ENCODE measurements at regions not wholly inside any gene's neighbourhood (a gene's known extent, or its start where the extent isn't known, plus 50 kb on each side); places are given as distances from the start of the nearest gene placed in this dataset.

GRCh38 chr4:18404642-18405041, 383.1 kb upstream of the LCORL start (continued):
- TF ChIP-seq REST (IDR thresholded peaks at IDR 0.05; ENCODE audit: low read depth, low read length) = no peak
- TF ChIP-seq GABPA (IDR thresholded peaks at IDR 0.05; ENCODE audit: low read depth) = no peak
- no peak for TF ChIP-seq MXI1 (IDR thresholded peaks at IDR 0.05; ENCODE audit: low read depth, low read length)

GRCh38 chr4:18403327-18403726, 381.8 kb upstream of the LCORL start:
- Histone ChIP-seq H3K36me3 (replicated peaks in 1 of 2; ENCODE audit: control insufficient read depth in 1 of 2, insufficient read depth in 2 of 2, low read length in 1 of 2) (no peaks in the 10 kb centered on the region), H3K9me2 (no peaks in the 10 kb centered on the region), H3K4me3 (ENCODE audit: low read depth in 2 of 2, low read length in 1 of 2) (no peak overlapping the region), H2AFZ (ENCODE audit: low read depth) (no peak overlapping the region), H3K4me1 (ENCODE audit: control insufficient read depth in 1 of 2, insufficient read depth in 2 of 2, low read depth in 1 of 2, low read length in 1 of 2) (peaks cover 0 to 4% of the 10 kb centered on the region in 2 experiments; a peak in 1 of 4 replicates), H3K9me3 (no peaks in the 10 kb centered on the region; the same call in 1 of the 2 replicates), H3K79me2 (ENCODE audit: insufficient read depth) (no peaks in the 10 kb centered on the region), H4K20me1 (ENCODE audit: insufficient read depth) (no peaks in the 10 kb centered on the region), H3K27me3 (ENCODE audit: insufficient read depth) (no peaks in the 10 kb centered on the region), H3K4me2 (no peak overlapping the region), H3K9ac (no peak overlapping the region), H3F3A (replicated peaks; ENCODE audit: insufficient read depth) (no peaks in the 10 kb centered on the region), H3K27ac (ENCODE audit: low read depth in 2 of 2, low read length in 1 of 2) (no peak overlapping the region)
- DNase-seq = no peak
- POLR2A ChIA-PET = no interaction called here
- TF ChIP-seq TAF1 (IDR thresholded peaks at IDR 0.05; ENCODE audit: borderline replicate concordance, low read depth, low read length) (no peak), SMC3 (IDR thresholded peaks at IDR 0.05; ENCODE audit: low read depth, low read length) (no peak), RAD21 (IDR thresholded peaks at IDR 0.05; ENCODE audit: low read length) (no peak), YY1 (IDR thresholded peaks at IDR 0.05; ENCODE audit: low read depth) (no peak), MAX (IDR thresholded peaks at IDR 0.05; ENCODE audit: low read depth) (no peak), POLR2AphosphoS5 (IDR thresholded peaks at IDR 0.05; ENCODE audit: low read depth, low read length) (no peak)
- CTCF ChIA-PET = no interaction called here
- 23% methylated on average over 3 of the region's 3 CpGs for WGBS (ENCODE audit: low lambda C conversion rate)

- Histone ChIP-seq H3K9ac (no peak overlapping the region), H3F3A (replicated peaks; ENCODE audit: insufficient read depth) (no peaks in the 10 kb centered on the region), H3K4me1 (ENCODE audit: control insufficient read depth in 1 of 2, insufficient read depth in 2 of 2, low read depth in 1 of 2, low read length in 1 of 2) (peaks cover 0 to 4% of the 10 kb centered on the region in 2 experiments; a peak in 1 of 4 replicates), H3K27ac (ENCODE audit: low read depth in 2 of 2, low read length in 1 of 2) (no peak overlapping the region), H3K9me2 (no peaks in the 10 kb centered on the region), H3K36me3 (replicated peaks in 1 of 2; ENCODE audit: control insufficient read depth in 1 of 2, insufficient read depth in 2 of 2, low read length in 1 of 2) (no peaks in the 10 kb centered on the region), H4K20me1 (ENCODE audit: insufficient read depth) (no peaks in the 10 kb centered on the region), H3K27me3 (ENCODE audit: insufficient read depth) (no peaks in the 10 kb centered on the region), H3K4me3 (ENCODE audit: low read depth in 2 of 2, low read length in 1 of 2) (no peak overlapping the region), H3K4me2 (no peak overlapping the region), H3K9me3 (no peaks in the 10 kb centered on the region; the same call in 1 of the 2 replicates), H2AFZ (ENCODE audit: low read depth) (no peak overlapping the region), H3K79me2 (ENCODE audit: insufficient read depth) (no peaks in the 10 kb centered on the region)
- TF ChIP-seq GABPA (IDR thresholded peaks at IDR 0.05; ENCODE audit: low read depth) = no peak
- no peak for TF ChIP-seq RAD21 (IDR thresholded peaks at IDR 0.05; ENCODE audit: low read length)
- no peak for TF ChIP-seq PBX3 (IDR thresholded peaks at IDR 0.05)
- CTCF ChIA-PET = interaction anchor here (1.1 kb wide), 1 partner anchor 12 kb away, joined by 3 read pairs; no protein-coding TSS in a partner anchor
- POLR2A ChIA-PET = no interaction called here
- WGBS (ENCODE audit: low lambda C conversion rate) = 33% methylated on average over 1 of the region's 1 CpG
- no peak for DNase-seq
Observed at GRCh38 chr4:18401868-18402267, 380.3 kb upstream of the LCORL start.

All from SK-N-SH (cell line).